NCI-H2227 treated with DMSO at 0.1 percent for 48 hours (cell line): ENCODE measurements at regions not wholly inside any gene's neighbourhood (a gene's known extent, or its start where the extent isn't known, plus 50 kb on each side); places are given as distances from the start of the nearest gene placed in this dataset.
"Not testable (repeated sequence)": the region's sequence is repeated elsewhere in the genome, so short reads cannot be mapped to it uniquely, and the experiment has no call there.

ENCODE experiments used
- DNase-seq: peaks from one replicate; lab custom pipeline; 2025; lab: John Stamatoyannopoulos, UW

- DNase-seq = not testable (repeated sequence)
These were observed 481.9 kb upstream of the TLE4 start for GRCh38 chr9:79089851-79090250.

- DNase-seq = not testable (repeated sequence)
These were observed 468.5 kb upstream of the TLE4 start for GRCh38 chr9:79103257-79103656.

GRCh38 chr9:79104216-79104615, 467.5 kb upstream of the TLE4 start:
- no peak for DNase-seq

- no peak for DNase-seq
These were observed 466.8 kb upstream of the TLE4 start for GRCh38 chr9:79104951-79105350.

DNA sequence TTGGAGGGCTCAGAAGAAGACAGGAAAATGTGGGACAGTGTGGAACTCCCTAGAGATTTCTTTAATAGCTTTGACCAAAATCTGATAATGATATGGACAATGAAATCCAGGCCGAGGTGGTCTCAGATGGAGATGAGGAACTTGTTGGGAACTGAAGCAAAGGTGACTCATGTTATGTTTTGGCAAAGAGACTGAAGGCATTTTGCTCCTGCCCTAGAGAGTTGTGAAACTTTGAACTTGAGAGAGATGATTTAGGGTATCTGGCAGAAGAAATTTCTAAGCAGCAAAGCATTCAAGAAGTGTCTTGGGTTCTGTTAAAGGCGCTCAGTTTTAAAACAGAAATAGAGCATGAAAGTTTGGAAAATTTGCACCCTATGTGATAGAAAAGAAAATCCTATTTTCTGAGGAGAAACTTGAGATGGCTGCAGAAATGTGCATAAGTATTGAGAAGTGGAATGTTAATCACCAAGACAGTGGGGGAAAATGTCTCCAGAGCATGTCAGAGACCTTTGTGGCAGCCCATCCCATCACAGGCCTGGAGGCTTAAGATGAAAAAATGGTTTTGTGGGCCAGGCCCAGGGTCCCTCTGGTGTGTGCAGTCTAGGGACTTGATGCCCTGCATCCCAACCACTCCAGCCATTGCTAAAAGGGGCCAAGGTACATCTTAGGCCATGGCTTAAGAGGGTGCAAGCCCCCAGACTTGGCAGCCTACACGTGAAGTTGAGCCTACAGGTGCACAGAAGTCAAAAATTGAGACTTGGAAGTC, 463.7 kb upstream of the TLE4 start:
- no peak for DNase-seq

DNA sequence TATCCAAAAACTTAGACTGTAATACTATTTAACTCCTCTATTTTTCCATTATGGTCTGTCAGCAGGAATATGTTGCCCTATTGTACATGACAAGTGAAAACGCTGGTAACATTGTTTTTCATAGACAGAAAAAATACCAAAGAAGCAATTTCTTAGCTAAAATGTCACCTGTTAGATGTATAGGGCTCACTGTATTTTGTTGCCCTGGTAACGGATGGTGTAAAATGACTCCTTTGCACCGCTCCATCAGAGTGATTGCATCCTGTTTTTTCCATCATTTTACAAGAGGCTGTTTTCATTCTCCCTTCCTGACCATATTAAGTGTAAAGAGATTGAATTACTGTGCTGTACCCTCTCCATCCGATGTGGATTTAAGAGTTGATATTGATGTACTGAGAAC, 460.1 kb upstream of the TLE4 start:
- no peak for DNase-seq

- no peak for DNase-seq
These were observed 456.6 kb upstream of the TLE4 start for GRCh38 chr9:79115176-79115575.

DNA sequence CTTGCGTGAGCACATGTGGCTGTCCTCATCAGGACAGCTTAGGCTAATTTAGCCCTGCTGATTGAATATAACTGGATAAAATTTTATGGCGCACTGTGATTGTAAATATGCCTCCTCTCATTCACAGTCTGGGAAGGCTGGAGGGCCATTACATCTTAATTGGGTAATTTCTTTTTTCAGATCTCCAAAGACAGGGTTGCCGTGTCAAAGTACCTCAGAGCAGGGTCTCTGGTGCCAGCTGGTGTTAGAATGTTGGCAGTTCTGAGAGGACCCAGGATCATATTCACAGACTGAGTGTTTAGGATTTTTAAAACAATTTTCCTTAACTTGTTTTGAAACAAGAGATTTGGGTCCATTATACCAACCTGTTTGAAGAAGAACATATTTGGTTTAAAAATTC, 455.7 kb upstream of the TLE4 start:
- DNase-seq = peak; percentile 65

- peak; percentile 56 for DNase-seq
These were observed 455.1 kb upstream of the TLE4 start for GRCh38 chr9:79116709-79117108.

- DNase-seq = no peak
These were observed 451.2 kb upstream of the TLE4 start for GRCh38 chr9:79120533-79120932.

GRCh38 chr9:79120941-79121340, 450.8 kb upstream of the TLE4 start:
- no peak for DNase-seq

GRCh38 chr9:79123415-79123814, 448.4 kb upstream of the TLE4 start:
- DNase-seq = no peak

DNA sequence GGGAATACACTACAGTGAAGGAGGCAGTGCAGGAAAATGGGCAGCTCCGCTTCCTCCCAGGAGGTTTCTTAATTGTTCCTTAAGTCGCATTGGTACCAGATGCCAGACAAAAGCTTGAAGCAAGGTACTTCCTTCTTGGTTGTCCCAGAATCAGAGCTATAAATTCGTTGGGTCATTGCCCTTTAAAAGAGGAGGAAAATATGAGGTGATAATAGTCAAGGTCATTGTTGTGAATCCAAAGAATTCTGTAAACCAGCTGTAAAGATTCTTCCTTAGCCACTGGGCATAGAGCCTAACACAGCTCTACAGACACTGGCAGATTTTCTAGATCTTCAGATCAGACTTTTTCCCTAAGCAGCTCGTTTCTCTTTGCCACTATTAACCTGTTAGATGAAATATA, 444.1 kb upstream of the TLE4 start:
- no peak for DNase-seq

DNA sequence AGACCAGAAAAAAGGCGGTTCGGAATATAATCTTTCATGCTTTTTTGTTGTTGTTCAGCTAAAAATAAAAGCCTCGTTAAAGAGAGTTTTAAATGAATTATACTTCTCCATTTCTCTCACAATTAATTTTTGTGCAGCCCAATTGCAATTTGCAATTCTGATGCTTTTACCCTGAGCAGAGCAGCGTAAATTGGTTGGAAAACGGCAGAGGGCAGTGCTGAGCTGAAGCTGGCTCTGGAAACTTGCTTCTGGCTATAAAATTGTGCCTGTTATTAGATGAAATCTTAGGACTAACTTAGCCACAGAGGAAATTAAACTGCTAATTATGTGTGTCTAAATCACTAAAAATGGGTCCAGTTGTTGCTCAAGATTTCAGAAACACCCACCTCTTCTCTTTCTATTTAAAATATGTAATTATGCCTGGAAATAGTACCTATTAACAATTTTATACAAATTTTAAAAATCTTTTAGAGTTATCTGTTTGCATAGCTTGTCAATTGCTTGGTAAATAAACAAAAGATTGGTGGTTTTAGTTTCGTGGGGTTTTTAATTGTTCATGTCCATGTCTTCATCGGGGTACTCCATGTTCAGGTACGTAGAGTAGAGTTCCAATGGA, 441.8 kb upstream of the TLE4 start:
- DNase-seq = no peak

DNA sequence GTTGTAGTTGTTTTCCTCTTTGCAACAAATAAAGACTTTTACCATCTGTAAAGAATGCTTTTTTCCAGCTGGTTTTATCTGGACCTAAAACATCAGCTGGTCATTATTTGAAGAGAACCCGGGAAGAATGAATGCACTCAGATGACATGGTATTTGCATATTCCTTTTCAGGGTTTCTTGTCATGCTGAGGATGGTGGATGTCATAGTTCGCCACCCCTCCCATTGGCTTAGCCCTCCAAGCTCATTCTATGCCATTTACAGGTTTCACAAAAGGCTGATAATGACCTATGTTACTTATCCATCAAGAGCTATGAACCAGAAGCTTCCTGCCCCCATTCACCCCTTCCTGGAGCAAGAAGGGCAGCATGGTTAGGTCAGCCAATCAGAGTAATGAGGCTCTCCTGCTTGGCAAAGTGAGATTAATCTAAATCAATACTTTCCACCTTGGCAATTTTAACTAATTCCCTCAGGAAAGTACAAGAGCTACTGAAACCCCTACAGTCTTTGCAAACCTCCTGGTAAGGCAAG, 440.5 kb upstream of the TLE4 start:
- DNase-seq = no peak

- no peak for DNase-seq
These were observed 439.9 kb upstream of the TLE4 start for GRCh38 chr9:79131824-79132377.

GRCh38 chr9:79134654-79135053, 437.1 kb upstream of the TLE4 start:
- peak; percentile 29 for DNase-seq

DNA sequence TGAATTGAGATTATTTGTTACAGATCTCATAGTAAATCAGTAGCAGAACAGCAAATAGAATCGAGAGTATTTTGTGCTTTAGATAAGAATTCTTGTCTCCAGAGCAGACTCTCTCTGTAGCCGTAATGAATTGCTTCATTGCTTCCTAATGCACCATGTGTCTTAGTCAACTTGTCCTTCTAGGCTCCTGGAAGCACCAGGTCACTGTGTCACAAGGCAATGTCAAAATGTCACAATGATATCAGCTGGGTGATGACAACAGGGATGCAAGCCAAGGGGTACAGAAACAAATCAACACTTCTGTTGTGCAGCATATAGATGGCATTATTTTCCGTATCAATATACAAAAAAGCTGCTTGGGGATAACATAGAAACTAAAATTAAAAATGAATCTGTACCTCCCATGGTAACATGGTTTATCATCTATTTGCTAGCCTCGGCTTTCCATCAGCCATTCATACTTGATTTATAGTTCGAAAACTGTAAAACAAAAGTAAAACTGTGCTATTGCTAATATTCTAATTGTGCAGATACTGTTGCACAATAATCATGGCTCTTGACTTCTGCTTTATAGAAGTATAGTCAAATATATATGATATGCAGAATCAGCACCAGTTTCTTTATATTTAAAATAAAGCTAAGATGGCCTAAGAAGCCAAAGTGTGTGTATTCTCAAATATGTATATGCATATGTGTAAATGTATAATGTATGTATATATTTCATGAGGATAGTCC, 435.9 kb upstream of the TLE4 start:
- no peak for DNase-seq

GRCh38 chr9:79140751-79141150, 431.0 kb upstream of the TLE4 start:
- no peak for DNase-seq

DNA sequence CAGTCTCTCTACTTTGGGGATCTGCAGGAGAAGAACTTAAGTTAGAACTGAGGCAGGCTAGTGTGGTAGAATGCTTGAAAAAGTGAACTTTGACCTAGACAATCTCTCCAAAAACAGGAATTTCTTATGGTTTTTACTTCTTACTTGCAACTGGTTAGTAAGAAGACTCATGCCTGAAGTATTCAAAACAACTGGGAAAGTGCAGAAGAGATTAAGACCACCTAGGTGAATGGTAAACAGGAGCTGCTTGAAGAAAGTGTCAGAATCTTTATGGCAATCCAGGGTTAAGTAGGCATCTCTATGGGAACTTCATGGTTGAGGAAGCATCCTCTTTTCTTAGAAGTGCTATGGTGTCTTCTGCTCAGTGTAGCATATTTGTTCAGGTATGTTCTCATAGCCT, 428.6 kb upstream of the TLE4 start:
- no peak for DNase-seq

DNA sequence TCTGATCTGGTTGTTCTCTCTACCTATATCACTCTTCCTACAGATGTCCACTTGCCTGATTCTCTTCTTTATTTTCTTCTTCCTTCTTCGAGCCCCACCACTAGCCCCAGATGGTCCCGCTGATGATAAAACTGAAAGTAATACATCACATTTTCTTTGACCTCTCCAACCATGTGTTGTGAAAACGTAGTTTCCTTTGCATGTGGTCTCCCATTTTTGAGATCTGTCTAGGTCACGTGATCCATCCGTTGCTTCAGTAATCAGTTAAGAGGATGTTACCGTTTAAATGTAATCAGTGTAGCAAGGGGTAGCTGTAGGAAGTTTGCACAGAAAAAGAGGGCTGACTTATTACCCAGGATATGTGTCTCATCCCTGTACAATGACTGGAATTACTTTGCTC, 426.3 kb upstream of the TLE4 start:
- no peak for DNase-seq

DNA sequence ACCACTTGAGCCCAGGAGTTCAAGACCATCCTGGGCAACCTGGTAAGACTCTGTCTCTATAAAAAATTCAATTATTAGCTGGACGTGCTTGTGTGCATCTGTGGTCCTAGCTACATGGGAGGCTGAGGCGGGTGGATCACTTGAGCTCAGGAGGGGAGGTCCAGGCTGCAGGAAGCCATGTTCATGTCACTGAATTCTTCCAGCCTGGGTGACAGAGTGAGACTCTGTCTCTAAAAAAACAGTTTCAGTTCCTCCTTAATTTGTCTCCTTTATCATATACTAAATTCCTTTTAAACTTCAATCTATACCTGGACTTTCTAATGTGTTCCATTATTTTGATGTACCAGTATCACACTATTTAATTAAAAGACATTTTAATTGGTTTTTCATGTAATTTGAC, 422.2 kb upstream of the TLE4 start:
- DNase-seq = no peak

DNA sequence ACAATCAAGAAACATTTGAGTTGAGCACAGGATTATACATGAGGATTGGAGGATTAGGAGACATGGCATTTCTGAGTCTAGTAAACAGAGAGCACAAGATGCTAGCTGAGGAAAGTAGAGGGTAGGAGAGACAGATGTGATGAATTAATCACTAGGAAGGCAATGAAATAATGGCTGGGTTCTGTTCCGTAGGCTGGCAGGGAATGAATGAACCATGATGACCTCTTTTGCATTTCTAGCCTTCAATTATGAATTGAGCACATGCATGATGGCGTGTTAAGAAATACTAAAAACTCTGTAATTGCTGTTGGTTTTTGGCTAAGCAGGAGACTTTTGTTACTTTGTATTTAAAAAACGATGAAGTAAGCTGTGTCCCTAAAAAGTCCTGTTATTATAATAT, 420.0 kb upstream of the TLE4 start:
- no peak for DNase-seq
